NOMO-1 treated with dmso at 0.1 percent for 144 hours (cell line): ENCODE measurements at regions not wholly inside any gene's neighbourhood (a gene's known extent, or its start where the extent isn't known, plus 50 kb on each side); places are given as distances from the start of the nearest gene placed in this dataset.

ENCODE experiments used
- DNase-seq: peaks from one replicate; lab custom pipeline; 2025; ENCODE audit not compliant: unreplicated experiment; lab: John Stamatoyannopoulos, UW

- DNase-seq = no peak
These were observed 151.5 kb upstream of the PKDCC start for GRCh38 chr2:41896186-41896846.

GRCh38 chr2:41899189-41899588 lies 148.6 kb upstream of the PKDCC start:
- DNase-seq = no peak

- no peak for DNase-seq
These were observed 147.7 kb upstream of the PKDCC start for GRCh38 chr2:41900101-41900577.

GRCh38 chr2:41902897-41903296 lies 144.9 kb upstream of the PKDCC start:
- no peak for DNase-seq

- no peak for DNase-seq
These were observed 144.2 kb upstream of the PKDCC start for GRCh38 chr2:41903474-41904135.

GRCh38 chr2:41904459-41904858 lies 143.4 kb upstream of the PKDCC start:
- no peak for DNase-seq

- DNase-seq = no peak
These were observed 142.1 kb upstream of the PKDCC start for GRCh38 chr2:41905597-41906337.

- DNase-seq = no peak
These were observed 141.5 kb upstream of the PKDCC start for GRCh38 chr2:41906338-41906725.

- no peak for DNase-seq
These were observed 140.7 kb upstream of the PKDCC start for GRCh38 chr2:41907141-41907540.

GRCh38 chr2:41907771-41908207 lies 140.0 kb upstream of the PKDCC start:
- DNase-seq = no peak

- DNase-seq = no peak
These were observed 139.5 kb upstream of the PKDCC start for GRCh38 chr2:41908349-41908748.

- DNase-seq = no peak
These were observed 138.2 kb upstream of the PKDCC start for GRCh38 chr2:41909584-41909983.

GRCh38 chr2:41910126-41910525 lies 137.7 kb upstream of the PKDCC start:
- DNase-seq = no peak

GRCh38 chr2:41911033-41911432 lies 136.8 kb upstream of the PKDCC start:
- DNase-seq = no peak

GRCh38 chr2:41912337-41912736 lies 135.5 kb upstream of the PKDCC start:
- DNase-seq = no peak

GRCh38 chr2:41912776-41913175 lies 135.0 kb upstream of the PKDCC start:
- no peak for DNase-seq

- no peak for DNase-seq
These were observed 134.5 kb upstream of the PKDCC start for GRCh38 chr2:41913311-41913710.

- no peak for DNase-seq
These were observed 133.8 kb upstream of the PKDCC start for GRCh38 chr2:41913921-41914609.

- DNase-seq = no peak
These were observed 132.9 kb upstream of the PKDCC start for GRCh38 chr2:41914936-41915335.

- DNase-seq = no peak
These were observed 131.6 kb upstream of the PKDCC start for GRCh38 chr2:41916177-41916576.

GRCh38 chr2:41917587-41917986 lies 130.2 kb upstream of the PKDCC start:
- no peak for DNase-seq
